ENCODE measurements at regions not wholly inside any gene's neighbourhood (a gene's known extent, or its start where the extent isn't known, plus 50 kb on each side); places are given as distances from the start of the nearest gene placed in this dataset.
"Not testable (repeated sequence)": the region's sequence is repeated elsewhere in the genome, so short reads cannot be mapped to it uniquely, and the experiment has no call there.

DNA sequence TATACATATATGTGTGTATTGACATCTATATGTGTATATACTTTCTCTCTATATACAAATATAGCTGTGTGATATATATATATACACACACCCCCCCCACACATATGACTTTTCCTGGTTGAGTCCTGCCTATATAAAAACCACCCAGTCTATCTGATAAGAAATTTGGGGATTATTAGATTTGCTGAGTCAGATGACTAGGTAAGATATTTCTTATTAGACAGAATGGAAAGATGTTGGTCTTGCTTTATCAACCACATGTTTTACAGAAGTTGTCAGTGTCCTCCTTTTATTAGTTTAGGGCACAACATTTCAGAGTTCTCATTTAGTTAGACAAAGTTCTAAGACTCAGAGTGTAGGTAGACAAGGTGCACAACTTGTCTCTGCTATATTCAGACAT is 953.3 kb downstream of the METTL15 start:
- Histone ChIP-seq H3K27me3 (replicated peaks; ENCODE audit: control insufficient read depth, insufficient read depth, low read length) (no peaks in the 10 kb centered on the region), H3K36me3 (ENCODE audit: control insufficient read depth, insufficient read depth, low read length) (no peaks in the 10 kb centered on the region), H3K4me3 (replicated peaks; ENCODE audit: low read depth, low read length) (no peak overlapping the region)
- TF ChIP-seq, protein P1, sequence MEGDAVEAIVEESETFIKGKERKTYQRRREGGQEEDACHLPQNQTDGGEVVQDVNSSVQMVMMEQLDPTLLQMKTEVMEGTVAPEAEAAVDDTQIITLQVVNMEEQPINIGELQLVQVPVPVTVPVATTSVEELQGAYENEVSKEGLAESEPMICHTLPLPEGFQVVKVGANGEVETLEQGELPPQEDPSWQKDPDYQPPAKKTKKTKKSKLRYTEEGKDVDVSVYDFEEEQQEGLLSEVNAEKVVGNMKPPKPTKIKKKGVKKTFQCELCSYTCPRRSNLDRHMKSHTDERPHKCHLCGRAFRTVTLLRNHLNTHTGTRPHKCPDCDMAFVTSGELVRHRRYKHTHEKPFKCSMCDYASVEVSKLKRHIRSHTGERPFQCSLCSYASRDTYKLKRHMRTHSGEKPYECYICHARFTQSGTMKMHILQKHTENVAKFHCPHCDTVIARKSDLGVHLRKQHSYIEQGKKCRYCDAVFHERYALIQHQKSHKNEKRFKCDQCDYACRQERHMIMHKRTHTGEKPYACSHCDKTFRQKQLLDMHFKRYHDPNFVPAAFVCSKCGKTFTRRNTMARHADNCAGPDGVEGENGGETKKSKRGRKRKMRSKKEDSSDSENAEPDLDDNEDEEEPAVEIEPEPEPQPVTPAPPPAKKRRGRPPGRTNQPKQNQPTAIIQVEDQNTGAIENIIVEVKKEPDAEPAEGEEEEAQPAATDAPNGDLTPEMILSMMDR (IDR thresholded peaks at IDR 0.05; ENCODE audit: insufficient read depth, low read length, poor library complexity, severe bottlenecking), result no peak
- DNase-seq (ENCODE audit: extremely low read depth, insufficient read length), result no peak

- H3K4me3 ChIP-seq (replicated peaks; ENCODE audit: low read depth, low read length); H3K36me3 ChIP-seq (ENCODE audit: control insufficient read depth, insufficient read depth, low read length); DNase-seq (ENCODE audit: extremely low read depth, insufficient read length); H3K27me3 ChIP-seq (replicated peaks; ENCODE audit: control insufficient read depth, insufficient read depth, low read length): not testable (repeated sequence)
Observed at GRCh38 chr11:29056487-29056886, 948.3 kb downstream of the METTL15 start.

- no peaks in the 10 kb centered on the region for H3K27me3 ChIP-seq (replicated peaks; ENCODE audit: control insufficient read depth, insufficient read depth, low read length)
- DNase-seq (ENCODE audit: extremely low read depth, insufficient read length), result no peak
- TF ChIP-seq, protein P1 (IDR thresholded peaks at IDR 0.05; ENCODE audit: insufficient read depth, low read length, poor library complexity, severe bottlenecking), result no peak
- no peak overlapping the region for H3K4me3 ChIP-seq (replicated peaks; ENCODE audit: low read depth, low read length)
- H3K36me3 ChIP-seq (ENCODE audit: control insufficient read depth, insufficient read depth, low read length), result no peaks in the 10 kb centered on the region
Observed at GRCh38 chr11:29051935-29052334, 943.7 kb downstream of the METTL15 start.

DNA sequence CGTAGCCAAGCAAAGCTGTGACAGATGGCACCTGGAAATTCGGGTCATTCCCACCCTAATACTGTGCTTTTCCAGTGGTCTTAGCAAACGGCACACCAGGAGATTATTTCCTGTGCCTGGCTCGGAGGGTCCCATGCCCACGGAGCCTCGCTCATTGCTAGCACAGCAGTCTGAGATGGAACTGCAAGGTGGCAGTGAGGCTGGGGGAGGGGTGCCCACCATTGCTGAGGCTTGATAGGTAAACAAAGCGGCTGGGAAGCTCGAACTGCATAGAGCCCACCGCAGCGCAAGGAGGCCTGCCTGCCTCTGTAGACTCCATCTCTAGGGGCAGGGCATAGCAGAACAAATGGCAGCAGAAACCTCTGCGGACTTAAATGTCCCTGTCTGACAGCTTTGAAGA is 942.8 kb downstream of the METTL15 start:
- H3K4me3 ChIP-seq (replicated peaks; ENCODE audit: low read depth, low read length), result not testable (repeated sequence)

GRCh38 chr11:29040489-29040888 is 932.3 kb downstream of the METTL15 start:
- H3K36me3 ChIP-seq (ENCODE audit: control insufficient read depth, insufficient read depth, low read length), result no peaks in the 10 kb centered on the region
- no peak for DNase-seq (ENCODE audit: extremely low read depth, insufficient read length)
- no peaks in the 10 kb centered on the region for H3K27me3 ChIP-seq (replicated peaks; ENCODE audit: control insufficient read depth, insufficient read depth, low read length)
- no peak overlapping the region for H3K4me3 ChIP-seq (replicated peaks; ENCODE audit: low read depth, low read length)
- TF ChIP-seq, protein P1 (IDR thresholded peaks at IDR 0.05; ENCODE audit: insufficient read depth, low read length, poor library complexity, severe bottlenecking), result no peak

More for the DNA sequence above, 942.8 kb downstream of the METTL15 start:
- H3K36me3 ChIP-seq (ENCODE audit: control insufficient read depth, insufficient read depth, low read length); DNase-seq (ENCODE audit: extremely low read depth, insufficient read length); H3K27me3 ChIP-seq (replicated peaks; ENCODE audit: control insufficient read depth, insufficient read depth, low read length): not testable (repeated sequence)

DNA sequence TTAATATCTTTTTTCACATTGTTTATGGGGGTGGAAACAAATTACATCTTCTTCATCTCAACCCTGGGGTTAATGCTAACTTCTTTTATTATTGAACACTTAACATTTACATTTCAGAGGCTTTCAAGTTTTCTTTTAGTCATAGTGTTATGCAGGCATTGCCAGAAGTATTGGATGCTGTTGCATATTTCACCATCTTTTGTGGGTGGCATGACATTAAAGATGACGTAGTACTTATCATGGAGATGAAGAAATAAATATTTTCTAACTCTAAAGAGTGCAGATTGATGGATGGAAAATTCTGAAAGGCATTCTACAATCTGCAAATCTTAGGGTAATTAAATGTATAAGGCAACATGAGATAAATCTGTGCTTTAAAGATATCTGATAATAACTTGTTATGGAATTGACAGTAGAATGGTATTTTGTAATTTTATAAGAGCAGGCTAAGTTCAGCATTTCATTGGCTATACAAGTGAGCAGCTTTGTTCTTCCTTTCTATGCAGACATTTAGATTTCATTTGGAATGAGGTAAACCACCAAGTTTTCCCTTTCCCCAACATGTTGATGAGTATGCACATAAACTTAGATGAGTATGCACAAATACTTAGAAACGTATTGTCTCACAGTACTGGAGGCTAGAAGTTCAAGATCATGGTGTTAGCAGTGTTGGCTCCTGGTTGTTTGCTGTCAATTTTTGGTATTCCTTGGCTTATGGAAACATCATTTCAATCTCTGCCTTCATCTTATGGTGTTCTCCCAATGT is 924.4 kb downstream of the METTL15 start:
- Histone ChIP-seq H3K27me3 (replicated peaks; ENCODE audit: control insufficient read depth, insufficient read depth, low read length) (no peaks in the 10 kb centered on the region), H3K4me3 (replicated peaks; ENCODE audit: low read depth, low read length) (no peak overlapping the region), H3K36me3 (ENCODE audit: control insufficient read depth, insufficient read depth, low read length) (no peaks in the 10 kb centered on the region)
- DNase-seq (ENCODE audit: extremely low read depth, insufficient read length), result no peak
- TF ChIP-seq, protein P1 (IDR thresholded peaks at IDR 0.05; ENCODE audit: insufficient read depth, low read length, poor library complexity, severe bottlenecking), result no peak

GRCh38 chr11:29029452-29029851 is 921.3 kb downstream of the METTL15 start:
- no peak for DNase-seq (ENCODE audit: extremely low read depth, insufficient read length)
- H3K27me3 ChIP-seq (replicated peaks; ENCODE audit: control insufficient read depth, insufficient read depth, low read length), result no peaks in the 10 kb centered on the region
- TF ChIP-seq, protein P1 (IDR thresholded peaks at IDR 0.05; ENCODE audit: insufficient read depth, low read length, poor library complexity, severe bottlenecking), result no peak
- H3K4me3 ChIP-seq (replicated peaks; ENCODE audit: low read depth, low read length), result no peak overlapping the region
- no peaks in the 10 kb centered on the region for H3K36me3 ChIP-seq (ENCODE audit: control insufficient read depth, insufficient read depth, low read length)
